ENCODE measurements at regions not wholly inside any gene's neighbourhood (a gene's known extent, or its start where the extent isn't known, plus 50 kb on each side); places are given as distances from the start of the nearest gene placed in this dataset.

GRCh38 chr13:111510502-111511218 lies 190.2 kb downstream of the TEX29 start:
- no peak for FAIRE-seq
- dilution Hi-C loops (cut with MboI; ENCODE audit: extremely low pct_ligation_motif_present, low sequenced_read_pairs), result no loop called here
- Histone ChIP-seq H3K79me2 (ENCODE audit: control insufficient read depth, insufficient read depth, low read length) (no peaks in the 10 kb centered on the region), H3K4me2 (ENCODE audit: control insufficient read depth, extremely low read depth, insufficient read depth, low read depth, low read length) (no peak overlapping the region), H3K9me3 (ENCODE audit: control insufficient read depth, low read depth, low read length) (peaks cover 3% of the 10 kb centered on the region), H3K4me1 (ENCODE audit: control insufficient read depth, extremely low read depth, insufficient read depth, low read length) (no peaks in the 10 kb centered on the region), H3K36me3 (ENCODE audit: control insufficient read depth in 2 of 2, extremely low read depth in 1 of 2, insufficient read depth in 2 of 2, low read length in 2 of 2) (no peaks in the 10 kb centered on the region), H4K20me1 (ENCODE audit: control insufficient read depth, extremely low read depth, insufficient read depth, low read length) (no peaks in the 10 kb centered on the region), H3K27me3 (ENCODE audit: control insufficient read depth, extremely low read depth, insufficient read depth, low read length) (no peaks in the 10 kb centered on the region), H3K27ac (ENCODE audit: control insufficient read depth, insufficient read depth, low read length) (no peak overlapping the region), H3K9me1 (ENCODE audit: control insufficient read depth, extremely low read depth, insufficient read depth, low read length) (no peaks in the 10 kb centered on the region), H3K4me3 (ENCODE audit: control insufficient read depth in 2 of 3, extremely low read depth in 1 of 3, insufficient read depth in 2 of 3, low read depth in 1 of 3, low read length in 3 of 3) (no peak overlapping the region), H3K9ac (ENCODE audit: control insufficient read depth, extremely low read depth, insufficient read depth, low read length) (no peak overlapping the region), H2AFZ (ENCODE audit: control insufficient read depth, low read length) (no peak overlapping the region)
- no peak for DNase-seq (ENCODE audit: low read depth, low spot score)
- no peak for TF ChIP-seq CTCF (optimal IDR thresholded peaks at IDR 0.05 in 1 of 3, IDR thresholded peaks at IDR 0.05 in 1 of 3, conservative IDR thresholded peaks at IDR 0.05 in 1 of 3; ENCODE audit: extremely low read depth in 1 of 3, insufficient read depth in 2 of 3, low read length in 3 of 3)
- TF ChIP-seq EZH2 (IDR thresholded peaks at IDR 0.05; ENCODE audit: low read length), result no peak

DNA sequence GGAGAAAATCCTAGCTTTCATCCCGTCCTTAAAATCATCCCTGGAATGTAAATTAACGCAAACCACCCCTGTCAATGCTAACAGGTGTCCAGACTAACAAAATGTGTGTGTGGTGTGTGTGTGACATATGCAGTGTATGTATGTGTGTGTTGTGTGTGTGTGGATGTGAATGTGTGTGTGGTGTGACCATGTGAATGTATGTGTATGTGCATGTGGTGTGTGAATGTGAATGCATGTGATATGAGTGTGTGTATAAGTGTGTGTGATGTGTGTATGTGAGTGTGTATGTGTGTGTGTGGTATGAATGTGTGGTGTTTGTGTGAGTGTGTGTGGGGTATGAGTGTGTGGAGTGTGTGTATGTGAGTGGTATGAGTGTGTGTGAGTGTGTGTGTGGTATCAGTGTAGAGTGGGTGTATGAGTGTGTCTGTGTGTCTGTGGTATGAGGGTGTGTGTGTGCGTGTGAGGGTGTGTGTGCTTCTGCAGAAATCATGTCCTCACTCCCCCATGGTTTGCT lies 190.8 kb downstream of the TEX29 start:
- FAIRE-seq (no peak), DNase-seq (ENCODE audit: low read depth, low spot score) (no peak)
- Histone ChIP-seq H3K36me3 (ENCODE audit: control insufficient read depth in 2 of 2, extremely low read depth in 1 of 2, insufficient read depth in 2 of 2, low read length in 2 of 2) (no peaks in the 10 kb centered on the region), H3K27ac (ENCODE audit: control insufficient read depth, insufficient read depth, low read length) (no peak overlapping the region), H3K4me2 (ENCODE audit: control insufficient read depth, extremely low read depth, insufficient read depth, low read depth, low read length) (no peak overlapping the region), H2AFZ (ENCODE audit: control insufficient read depth, low read length) (no peak overlapping the region), H3K4me3 (ENCODE audit: control insufficient read depth in 2 of 3, extremely low read depth in 1 of 3, insufficient read depth in 2 of 3, low read depth in 1 of 3, low read length in 3 of 3) (no peak overlapping the region), H3K27me3 (ENCODE audit: control insufficient read depth, extremely low read depth, insufficient read depth, low read length) (no peaks in the 10 kb centered on the region), H4K20me1 (ENCODE audit: control insufficient read depth, extremely low read depth, insufficient read depth, low read length) (no peaks in the 10 kb centered on the region), H3K79me2 (ENCODE audit: control insufficient read depth, insufficient read depth, low read length) (no peaks in the 10 kb centered on the region), H3K9me1 (ENCODE audit: control insufficient read depth, extremely low read depth, insufficient read depth, low read length) (no peaks in the 10 kb centered on the region), H3K4me1 (ENCODE audit: control insufficient read depth, extremely low read depth, insufficient read depth, low read length) (no peaks in the 10 kb centered on the region), H3K9me3 (ENCODE audit: control insufficient read depth, low read depth, low read length) (peaks cover 3% of the 10 kb centered on the region), H3K9ac (ENCODE audit: control insufficient read depth, extremely low read depth, insufficient read depth, low read length) (no peak overlapping the region)
- dilution Hi-C loops (cut with MboI; ENCODE audit: extremely low pct_ligation_motif_present, low sequenced_read_pairs), result no loop called here
- TF ChIP-seq CTCF (optimal IDR thresholded peaks at IDR 0.05 in 1 of 3, IDR thresholded peaks at IDR 0.05 in 1 of 3, conservative IDR thresholded peaks at IDR 0.05 in 1 of 3; ENCODE audit: extremely low read depth in 1 of 3, insufficient read depth in 2 of 3, low read length in 3 of 3) (no peak), EZH2 (IDR thresholded peaks at IDR 0.05; ENCODE audit: low read length) (no peak)

All from keratinocyte (primary cell).